Amniotic epithelial cell (primary cell): ENCODE measurements at regions not wholly inside any gene's neighbourhood (a gene's known extent, or its start where the extent isn't known, plus 50 kb on each side); places are given as distances from the start of the nearest gene placed in this dataset.

ENCODE experiments used
- DNase-seq: peaks from one replicate; pipeline ENCODE4 v3.0.0-alpha.2; 2010; ENCODE audit warnings: low read depth

GRCh38 chr4:85393201-85393600 lies 81.7 kb upstream of the ARHGAP24 start:
- no peak for DNase-seq

- DNase-seq: peak; percentile 92
These were observed 76.7 kb upstream of the ARHGAP24 start for GRCh38 chr4:85398276-85398675.

GRCh38 chr4:85399270-85399669 lies 75.7 kb upstream of the ARHGAP24 start:
- DNase-seq: peak; percentile 48

- peak; percentile 99 for DNase-seq
These were observed 72.6 kb upstream of the ARHGAP24 start for GRCh38 chr4:85402371-85402770.

GRCh38 chr4:85406185-85406584 lies 68.8 kb upstream of the ARHGAP24 start:
- no peak for DNase-seq

- no peak for DNase-seq
These were observed 67.4 kb upstream of the ARHGAP24 start for GRCh38 chr4:85407546-85407945.

GRCh38 chr4:85408301-85408700 lies 66.6 kb upstream of the ARHGAP24 start:
- no peak for DNase-seq

GRCh38 chr4:85409251-85409650 lies 65.7 kb upstream of the ARHGAP24 start:
- peak; percentile 84 for DNase-seq

GRCh38 chr4:85411386-85411785 lies 63.6 kb upstream of the ARHGAP24 start:
- no peak for DNase-seq

GRCh38 chr4:85414972-85415371 lies 60.0 kb upstream of the ARHGAP24 start:
- no peak for DNase-seq

GRCh38 chr4:85416094-85416493 lies 58.9 kb upstream of the ARHGAP24 start:
- DNase-seq: no peak

GRCh38 chr4:85419103-85419502 lies 55.8 kb upstream of the ARHGAP24 start:
- DNase-seq: no peak

- peak; percentile 92 for DNase-seq
These were observed 54.1 kb upstream of the ARHGAP24 start for GRCh38 chr4:85420831-85421230.

- DNase-seq: no peak
These were observed 51.5 kb upstream of the ARHGAP24 start for GRCh38 chr4:85423431-85423830.
